HG03565 (cell line): ENCODE measurements at regions not wholly inside any gene's neighbourhood (a gene's known extent, or its start where the extent isn't known, plus 50 kb on each side); places are given as distances from the start of the nearest gene placed in this dataset.

Experiments
- ATAC-seq: cut with Tn5 transposase; IDR thresholded peaks from one replicate; pipeline ENCODE4 v1.9.1; 2021; ENCODE audit warnings: mild to moderate bottlenecking, moderate library complexity; ENCODE audit not compliant: unreplicated experiment

DNA sequence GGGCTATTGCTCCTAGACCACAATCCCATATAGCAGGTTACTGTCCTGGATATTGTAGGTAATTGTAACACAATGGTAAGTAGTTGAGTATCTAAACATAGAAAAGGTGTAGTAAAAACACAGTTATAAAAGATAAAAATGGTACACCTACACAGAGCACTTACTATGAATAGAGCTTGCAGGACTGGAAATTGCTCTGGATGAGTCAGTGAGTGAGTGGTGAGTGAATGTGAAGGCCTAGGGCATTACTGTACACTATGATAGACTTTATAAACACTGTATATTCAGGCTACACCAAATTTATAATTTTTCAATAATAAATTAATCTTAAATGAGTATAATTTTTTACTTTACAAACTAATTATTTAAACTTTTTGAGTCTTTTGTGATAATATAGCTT, 425.7 kb downstream of the PABPC4L start:
- no peak for ATAC-seq

DNA sequence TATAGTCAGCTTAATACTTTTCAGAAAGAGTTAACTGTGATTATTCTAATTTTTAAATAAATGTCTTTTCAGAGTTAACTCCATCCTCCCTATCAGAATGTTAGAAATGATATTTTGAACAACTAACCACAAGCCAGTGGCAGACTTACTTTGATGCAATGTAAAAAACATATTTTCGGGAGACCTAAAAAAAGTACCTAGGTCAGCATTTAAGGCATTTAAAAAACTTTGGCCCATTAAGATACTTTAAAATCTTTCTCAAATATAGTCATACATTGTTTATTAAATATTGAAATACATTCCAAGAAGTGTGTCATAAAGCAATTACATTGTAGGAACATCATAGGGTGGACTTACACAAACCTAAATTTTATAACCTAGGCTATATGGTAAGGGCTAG, 426.1 kb downstream of the PABPC4L start:
- no peak for ATAC-seq

DNA sequence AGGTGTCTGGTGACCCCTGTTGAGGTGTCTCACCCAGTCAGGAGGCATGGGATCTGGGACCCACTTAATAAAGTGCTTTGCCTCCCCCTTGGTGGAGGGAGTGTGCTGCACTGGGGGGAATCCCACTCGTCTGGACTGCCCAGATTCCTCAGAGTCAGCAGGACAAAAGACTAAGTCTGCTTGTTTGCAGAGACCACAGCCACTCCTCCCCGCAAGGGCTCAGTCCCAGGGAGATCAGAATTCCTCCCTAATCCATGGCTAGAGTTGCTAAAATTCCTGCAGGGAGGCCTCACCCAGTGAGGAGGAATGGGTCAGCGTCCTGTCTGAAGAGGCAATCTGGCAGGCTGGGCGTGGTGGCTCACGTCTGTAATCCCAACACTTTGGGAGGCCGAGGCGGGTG, 442.2 kb downstream of the PABPC4L start:
- no peak for ATAC-seq

DNA sequence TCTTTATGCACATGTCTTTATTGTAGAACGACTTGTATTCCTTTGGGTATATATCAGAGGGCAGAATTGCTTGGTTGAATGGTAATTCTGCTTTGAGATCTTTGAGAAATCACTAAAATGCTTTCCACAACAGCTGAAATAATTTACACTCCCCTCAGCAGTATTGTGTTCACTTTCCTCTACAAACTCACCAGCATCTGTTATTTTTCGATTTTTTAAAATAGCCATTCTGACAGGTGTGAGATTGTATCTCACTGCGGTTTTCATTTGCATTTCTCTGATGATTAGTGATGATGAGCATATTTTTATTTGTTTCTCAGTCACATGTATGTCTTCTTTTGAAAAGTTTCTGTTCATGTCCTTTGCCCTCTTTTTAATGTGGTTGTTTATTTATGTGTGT, 459.8 kb downstream of the PABPC4L start:
- ATAC-seq: no peak

DNA sequence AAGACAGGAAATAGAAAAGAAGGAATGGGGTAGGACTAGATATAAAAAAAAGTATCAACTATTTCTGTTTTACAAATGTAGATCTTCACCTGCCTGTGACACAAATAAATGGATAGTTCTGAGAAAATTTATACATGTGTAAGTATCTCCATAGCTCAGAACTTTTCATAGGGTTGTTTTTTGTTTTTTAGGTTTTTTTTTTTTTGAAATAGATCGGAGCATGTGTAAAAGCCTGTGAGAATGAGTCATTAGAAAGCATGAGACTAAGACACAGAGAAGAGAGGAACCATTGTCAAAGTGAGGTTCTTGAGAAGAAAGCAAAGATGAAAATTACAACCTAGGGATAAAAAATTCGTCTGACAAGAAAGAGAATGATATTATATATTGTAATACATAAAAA, 481.6 kb downstream of the PABPC4L start:
- no peak for ATAC-seq

DNA sequence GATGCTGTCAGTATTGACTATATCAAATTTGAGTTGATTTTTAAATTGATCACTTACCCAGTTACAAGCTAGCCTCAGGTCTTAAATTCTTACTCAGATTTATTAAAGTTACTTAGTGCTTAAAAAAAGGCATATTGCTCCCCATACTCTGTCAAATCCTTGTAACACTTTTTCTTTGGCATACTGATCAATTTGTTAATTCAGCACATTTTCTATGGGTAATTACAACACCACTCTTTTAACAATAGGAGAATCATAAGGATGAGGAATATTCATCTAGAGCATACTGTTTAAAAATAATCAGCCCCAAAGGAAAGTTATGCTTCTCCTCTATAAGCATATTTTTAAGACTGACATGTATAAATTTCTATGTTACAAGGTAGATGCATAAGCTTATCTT, 482.5 kb downstream of the PABPC4L start:
- no peak for ATAC-seq

DNA sequence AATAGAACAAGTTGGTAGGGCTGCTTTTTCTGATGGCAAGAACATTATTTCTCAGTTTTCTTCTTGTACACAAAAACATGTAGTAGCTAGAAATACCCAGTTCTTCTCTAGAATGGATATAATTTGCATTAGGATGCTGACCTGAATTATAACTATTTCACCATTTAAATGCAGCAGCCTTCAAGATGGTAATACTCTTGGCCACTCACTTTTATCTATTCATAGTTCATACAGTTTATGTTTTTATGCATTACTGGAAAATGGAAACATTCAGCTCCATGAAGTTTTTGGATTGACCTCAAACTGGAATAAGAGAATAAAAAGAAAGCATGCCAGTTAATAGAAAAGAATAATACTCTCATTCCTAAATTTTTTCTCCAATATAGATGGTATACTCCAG, 487.4 kb downstream of the PABPC4L start:
- ATAC-seq: no peak

DNA sequence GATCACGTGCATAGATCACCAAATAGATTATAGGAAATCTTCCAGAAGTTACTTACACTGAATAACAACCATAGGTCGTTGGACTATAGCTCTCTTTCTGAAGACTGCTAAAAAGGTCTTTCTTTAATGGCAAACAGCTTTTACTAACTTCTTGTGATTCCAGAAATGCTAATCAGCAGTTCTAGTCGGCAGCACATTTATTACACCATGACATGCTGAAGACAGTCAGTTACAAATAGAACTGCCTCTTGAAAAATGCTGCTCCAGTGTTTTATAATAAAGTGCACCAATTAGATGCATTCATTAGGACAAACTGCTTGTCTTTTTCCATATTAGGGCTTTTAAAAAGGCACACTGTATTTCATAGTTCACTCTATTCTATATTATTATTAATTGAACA, 488.2 kb downstream of the PABPC4L start:
- no peak for ATAC-seq

DNA sequence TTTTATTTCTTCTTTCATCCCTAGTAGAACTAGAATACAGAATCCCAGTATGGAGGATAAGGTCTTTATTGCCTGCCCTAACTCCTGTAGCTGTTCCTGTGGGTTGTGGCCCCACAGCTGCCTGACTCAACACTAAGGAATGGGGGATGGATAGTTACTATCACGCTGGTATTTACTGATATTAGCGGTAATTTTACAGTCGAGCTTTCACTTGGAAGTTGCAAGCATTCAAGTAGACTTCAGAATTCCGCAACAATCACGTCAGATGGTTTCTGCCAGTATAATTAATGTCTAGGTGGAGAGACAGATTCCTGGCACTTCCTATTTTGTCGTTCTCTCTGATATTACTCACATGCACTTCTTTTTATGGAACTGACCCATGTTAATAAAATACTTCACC, 489.8 kb downstream of the PABPC4L start:
- ATAC-seq: no peak

DNA sequence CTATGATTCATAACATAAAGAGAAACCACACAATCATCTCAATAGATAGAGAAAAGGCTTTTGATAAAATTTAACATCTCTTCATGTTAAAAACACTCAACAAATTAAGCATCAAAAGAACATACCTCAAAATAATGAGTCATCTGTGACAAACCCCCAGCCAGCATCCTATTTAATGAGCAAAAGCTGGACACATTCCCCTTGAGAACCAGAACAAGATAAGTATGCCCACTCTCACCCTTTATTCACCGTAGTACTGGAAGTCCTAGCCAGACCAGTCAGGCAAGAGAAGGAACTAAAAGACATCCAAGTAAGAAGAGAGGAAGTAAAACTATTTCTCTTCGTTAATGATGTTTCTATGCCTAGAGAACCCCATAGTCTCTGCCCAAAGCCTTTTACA, 507.2 kb downstream of the PABPC4L start:
- ATAC-seq: no peak

DNA sequence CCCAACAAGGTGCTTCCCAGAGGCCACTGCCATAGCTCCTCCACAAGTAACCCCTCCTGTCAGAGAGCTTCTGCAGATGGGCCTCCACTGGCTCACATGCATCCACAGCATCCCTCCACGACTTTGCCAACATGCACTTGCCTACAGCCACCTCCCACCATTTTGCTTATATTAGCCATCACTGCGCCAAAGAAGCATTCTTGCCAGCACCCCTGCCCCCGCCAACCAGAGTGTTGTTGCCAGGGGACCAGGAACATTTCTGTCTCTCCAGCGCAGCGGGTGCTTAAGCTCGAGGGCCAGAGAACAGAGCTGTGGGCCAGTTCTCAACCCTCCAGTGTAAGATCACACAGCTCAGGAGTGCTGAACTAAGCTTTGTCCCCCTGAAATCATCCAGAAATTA, 517.6 kb downstream of the PABPC4L start:
- ATAC-seq: no peak

DNA sequence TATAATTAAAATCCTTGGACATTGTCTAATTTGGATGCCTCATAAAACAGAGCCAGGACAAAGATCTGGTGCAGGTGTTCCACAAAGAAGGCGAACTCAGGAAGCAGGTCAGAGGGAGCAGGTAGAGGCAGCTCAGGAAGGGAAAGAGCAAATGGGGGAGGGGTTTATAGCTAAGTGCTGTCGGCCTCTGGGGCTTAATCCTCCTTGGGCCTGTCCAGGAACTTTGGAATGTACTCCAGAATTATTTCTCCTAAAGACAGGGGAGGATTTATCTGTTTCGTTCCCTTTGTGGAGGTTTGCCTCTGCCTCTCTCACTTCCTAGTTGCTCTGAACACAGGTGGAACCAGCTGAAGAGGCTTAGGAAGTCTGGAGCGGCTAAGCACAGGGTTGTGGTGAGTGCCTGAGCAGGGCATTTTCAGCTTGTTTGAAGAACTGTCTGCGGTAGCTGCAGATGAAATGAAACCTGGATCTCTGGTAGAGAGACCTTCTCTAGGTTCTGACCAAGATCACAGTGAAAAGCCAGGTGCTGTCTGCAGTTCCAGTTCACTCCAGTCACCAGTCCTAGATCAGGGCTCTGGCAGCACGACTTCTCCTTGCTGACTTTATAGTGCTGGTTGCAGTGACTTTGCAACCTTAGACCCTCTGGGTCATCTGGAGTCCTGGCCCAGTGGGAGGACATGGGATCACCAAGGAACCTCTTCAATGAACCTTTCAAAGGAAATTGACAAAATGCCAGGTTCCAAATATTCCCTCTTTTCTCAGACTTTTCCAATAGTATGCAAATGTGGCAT, 519.2 kb downstream of the PCDH10 start:
- ATAC-seq: no peak

DNA sequence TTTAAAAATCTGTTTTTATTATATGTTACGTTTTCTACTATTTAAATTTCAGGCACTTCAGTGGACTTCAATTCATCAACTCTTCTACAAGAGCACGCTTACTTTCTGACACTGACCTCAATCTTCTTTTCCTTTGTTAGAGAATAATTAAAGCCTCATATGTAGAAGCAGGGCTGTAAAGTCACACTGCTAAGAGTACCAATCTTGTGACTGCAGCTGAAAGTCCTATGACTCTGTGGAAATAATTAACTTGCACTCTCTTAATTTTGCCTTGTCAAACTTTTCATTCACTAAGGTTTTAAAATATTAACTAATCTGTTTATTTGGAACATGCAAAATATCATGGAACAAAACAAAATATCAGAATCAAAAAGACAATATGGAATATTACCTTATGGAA, 498.1 kb downstream of the PCDH10 start:
- ATAC-seq: no peak

DNA sequence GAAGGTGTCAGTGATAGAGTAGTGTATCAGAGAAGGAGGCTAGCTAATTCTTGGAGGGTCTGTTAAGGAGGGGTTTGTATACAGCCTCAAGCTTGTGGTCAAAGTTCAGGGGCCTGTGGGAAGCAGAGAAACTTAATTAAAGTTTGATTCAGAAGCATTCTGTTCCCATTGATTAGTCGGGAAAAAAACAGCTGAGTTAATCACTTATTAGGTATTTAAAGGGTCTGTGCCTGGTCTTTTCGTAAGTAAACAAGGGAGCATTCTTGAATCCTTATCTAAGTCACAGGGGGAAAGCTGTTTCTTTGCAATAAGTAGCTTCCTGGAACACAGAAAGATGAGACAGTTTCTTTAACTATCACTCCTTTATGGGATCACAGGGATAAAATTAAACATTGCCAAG, 492.1 kb downstream of the PCDH10 start:
- ATAC-seq: no peak

DNA sequence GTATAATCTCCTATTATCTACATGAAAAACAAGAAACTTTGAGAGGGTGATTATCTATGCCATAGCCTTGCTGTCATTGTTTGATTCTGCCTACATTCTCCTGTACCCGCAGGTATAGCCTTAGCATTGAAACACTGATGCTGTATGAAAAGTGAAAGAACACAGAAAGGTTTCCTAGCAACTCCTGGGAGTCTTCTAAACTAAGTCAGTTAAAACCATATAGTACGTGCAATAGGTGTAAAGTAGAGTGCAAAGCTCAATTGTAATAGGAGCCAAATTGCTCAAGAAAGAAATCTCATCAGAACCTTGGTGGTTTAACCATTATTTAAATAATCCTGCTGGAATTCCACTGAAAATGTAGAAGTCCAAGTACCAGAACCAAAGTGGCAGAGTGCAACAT, 489.7 kb downstream of the PCDH10 start:
- ATAC-seq: no peak

DNA sequence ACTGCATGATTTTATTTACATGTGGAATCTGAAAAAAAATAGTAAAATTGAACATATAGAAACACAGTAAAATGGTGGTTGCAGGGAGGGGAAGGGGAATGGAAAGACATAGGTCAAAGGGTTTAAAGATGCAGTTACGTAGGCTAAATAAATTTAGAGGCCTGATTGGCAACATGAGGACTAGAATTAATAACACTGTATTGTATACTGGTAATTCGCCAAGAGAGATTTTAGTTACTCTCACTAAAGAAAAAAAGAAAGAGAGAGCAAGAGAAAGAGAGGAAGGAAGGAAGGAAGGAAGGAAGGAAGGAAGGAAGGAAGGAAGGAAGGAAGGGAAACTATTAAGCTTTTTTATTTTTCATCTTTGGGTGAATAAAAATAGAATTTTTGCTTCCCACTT, 488.1 kb downstream of the PCDH10 start:
- no peak for ATAC-seq

DNA sequence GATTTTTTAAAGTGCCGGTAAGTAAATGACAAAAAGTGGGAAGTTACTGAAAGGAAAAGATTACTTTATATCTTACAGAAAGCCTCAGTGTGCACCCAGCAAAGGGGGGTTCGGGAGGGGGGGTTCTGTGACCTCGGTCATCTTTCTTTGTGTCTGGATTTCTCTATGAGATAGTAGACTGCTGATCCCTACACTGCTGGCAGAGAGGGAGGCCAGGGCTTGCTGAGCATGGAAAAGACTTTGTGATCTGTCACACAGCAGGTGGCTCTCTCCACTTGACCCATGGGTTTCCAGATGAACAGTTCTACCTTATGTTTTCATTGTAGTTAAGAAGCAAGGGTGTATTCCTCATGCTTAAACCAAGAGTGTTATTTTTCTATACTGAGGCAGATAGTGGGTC, 475.6 kb downstream of the PCDH10 start:
- no peak for ATAC-seq

DNA sequence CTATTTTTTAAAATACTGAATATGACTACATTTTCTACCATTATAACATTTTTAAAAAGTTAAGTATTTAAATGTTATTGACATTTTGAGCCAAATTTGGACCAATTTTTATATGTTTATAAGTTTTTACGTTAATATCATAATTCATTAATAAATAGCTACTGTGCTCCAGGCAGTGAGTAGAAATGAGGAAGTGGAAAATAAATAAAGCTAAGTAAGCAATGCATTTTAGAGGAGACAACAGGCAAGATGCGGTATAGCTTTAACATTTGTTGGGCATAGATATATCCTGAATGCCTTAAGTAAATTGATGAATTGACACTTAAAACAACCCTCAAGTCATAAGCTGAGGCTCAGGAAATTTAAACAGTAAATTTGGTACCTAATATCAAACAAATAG, 474.8 kb downstream of the PCDH10 start:
- no peak for ATAC-seq

DNA sequence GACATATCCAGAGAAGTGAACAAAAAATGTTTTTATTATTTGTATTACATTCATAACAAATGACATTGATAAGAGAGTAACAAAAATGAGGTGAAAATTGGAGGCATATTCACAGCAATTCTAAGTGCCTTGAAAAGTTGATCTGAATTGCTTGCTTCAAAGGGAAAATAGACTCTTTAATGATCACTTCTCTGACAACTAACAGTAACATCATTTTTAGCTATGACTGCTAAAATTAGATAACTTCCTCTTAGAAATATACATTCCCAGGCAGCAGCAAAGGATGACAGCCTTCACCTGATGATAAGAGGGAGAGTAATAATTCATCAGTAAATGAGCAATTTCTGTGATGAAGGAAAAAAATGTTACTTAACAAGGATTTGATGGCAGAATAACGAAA, 472.5 kb downstream of the PCDH10 start:
- no peak for ATAC-seq

DNA sequence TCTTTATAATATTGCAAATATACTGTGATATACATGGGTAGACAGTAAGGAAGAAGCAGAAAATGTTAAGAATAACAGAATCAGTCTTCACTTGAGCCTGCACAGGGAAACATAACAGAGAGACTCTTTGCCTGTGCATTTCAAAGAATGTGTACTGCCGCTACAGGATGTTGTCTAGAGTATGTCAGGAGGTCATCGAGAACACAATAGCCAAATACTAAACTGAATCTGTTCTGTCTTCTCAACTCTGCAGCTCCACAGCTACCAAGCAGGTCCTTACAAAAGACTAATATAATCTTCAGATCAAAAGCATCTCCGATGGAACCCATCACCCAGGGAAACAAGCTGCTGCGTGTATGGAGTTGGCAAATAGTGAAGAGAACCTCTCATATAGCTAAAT, 471.5 kb downstream of the PCDH10 start:
- ATAC-seq: no peak

DNA sequence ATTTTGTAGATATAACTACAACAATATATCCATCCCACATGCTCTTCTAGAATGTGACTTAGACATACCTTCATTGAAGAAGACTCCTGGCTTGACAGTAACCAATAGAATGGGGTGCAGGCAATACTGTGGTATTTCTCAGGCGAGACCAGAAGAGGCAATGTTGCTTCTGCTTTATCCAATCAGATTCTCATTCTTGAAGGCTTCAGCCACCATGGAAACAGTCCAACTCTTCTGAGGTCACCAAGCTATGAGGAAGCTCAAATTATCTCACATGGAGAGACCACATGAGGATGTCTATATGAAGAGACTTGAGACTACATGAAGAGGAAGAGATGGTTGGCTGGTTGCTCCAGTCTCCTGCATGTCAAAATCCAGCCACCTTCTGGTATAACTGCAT, 469.9 kb downstream of the PCDH10 start:
- ATAC-seq: no peak

DNA sequence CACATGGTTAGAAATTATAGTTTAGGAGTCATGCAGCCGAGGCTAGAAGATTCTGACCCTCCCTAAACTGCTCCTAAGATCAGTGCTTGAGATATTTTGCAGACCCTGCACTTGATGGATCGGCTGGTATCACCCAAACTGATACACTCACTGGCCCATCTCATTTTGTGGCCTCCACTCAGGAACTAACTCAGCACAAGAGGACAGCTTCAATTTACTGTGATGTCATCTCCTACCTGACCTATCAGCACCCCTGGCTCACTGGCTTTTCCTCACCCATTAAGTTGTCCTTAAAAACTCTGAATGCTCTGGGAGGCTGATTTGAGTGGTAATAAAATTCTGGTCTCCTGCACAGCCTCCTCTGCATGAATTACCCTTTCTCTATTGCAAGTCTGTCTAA, 450.9 kb downstream of the PCDH10 start:
- no peak for ATAC-seq

DNA sequence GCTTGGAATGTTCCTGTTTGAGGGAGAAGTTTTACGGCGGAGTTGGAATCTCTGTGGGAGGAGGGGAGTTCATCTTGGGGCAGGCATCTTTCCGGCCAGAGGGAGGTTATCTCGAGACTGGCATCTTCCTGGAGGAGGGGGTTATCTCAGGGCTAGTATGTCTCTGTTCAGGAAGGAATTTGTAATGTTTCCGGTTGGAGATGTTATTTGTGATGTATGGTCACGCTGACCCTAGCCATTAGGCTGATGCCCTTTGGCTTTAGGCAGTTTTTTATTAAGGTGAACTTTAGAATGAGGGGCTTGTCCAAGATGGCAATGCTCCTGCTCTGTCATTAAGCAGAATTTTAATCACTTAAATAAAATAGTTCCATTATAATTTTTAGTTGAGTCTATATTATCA, 449.7 kb downstream of the PCDH10 start:
- ATAC-seq: no peak
